NCI-H2196 treated with DMSO at 0.1 percent for 48 hours (cell line): ENCODE measurements at regions not wholly inside any gene's neighbourhood (a gene's known extent, or its start where the extent isn't known, plus 50 kb on each side); places are given as distances from the start of the nearest gene placed in this dataset.

Experiments
- DNase-seq: peaks from one replicate; lab custom pipeline; 2025; ENCODE audit not compliant: unreplicated experiment; lab: John Stamatoyannopoulos, UW

GRCh38 chr5:82381591-82381990, 103.4 kb upstream of the RPS23 start:
- no peak for DNase-seq

- DNase-seq = no peak
Measured at GRCh38 chr5:82376307-82376706, 98.2 kb upstream of the RPS23 start.

- no peak for DNase-seq
Measured at GRCh38 chr5:82375488-82376244, 97.5 kb upstream of the RPS23 start.

GRCh38 chr5:82374637-82375036, 96.5 kb upstream of the RPS23 start:
- DNase-seq = no peak

GRCh38 chr5:82367930-82368329, 89.8 kb upstream of the RPS23 start:
- DNase-seq = no peak

GRCh38 chr5:82365744-82366228, 87.6 kb upstream of the RPS23 start:
- DNase-seq = no peak

- no peak for DNase-seq
Measured at GRCh38 chr5:82365026-82365425, 86.9 kb upstream of the RPS23 start.

GRCh38 chr5:82364497-82364896, 86.3 kb upstream of the RPS23 start:
- no peak for DNase-seq

GRCh38 chr5:82363524-82363923, 85.4 kb upstream of the RPS23 start:
- DNase-seq = no peak

GRCh38 chr5:82362636-82363035, 84.5 kb upstream of the RPS23 start:
- DNase-seq = no peak

- no peak for DNase-seq
Measured at GRCh38 chr5:82360022-82360421, 81.9 kb upstream of the RPS23 start.

- DNase-seq = no peak
Measured at GRCh38 chr5:82359272-82359671, 81.1 kb upstream of the RPS23 start.

GRCh38 chr5:82358457-82358856, 80.3 kb upstream of the RPS23 start:
- DNase-seq = no peak

GRCh38 chr5:82356808-82357671, 78.9 kb upstream of the RPS23 start:
- no peak for DNase-seq

- DNase-seq = no peak
Measured at GRCh38 chr5:82356021-82356420, 77.9 kb upstream of the RPS23 start.

GRCh38 chr5:82355496-82355895, 77.3 kb upstream of the RPS23 start:
- no peak for DNase-seq

- DNase-seq = no peak
Measured at GRCh38 chr5:82355053-82355452, 76.9 kb upstream of the RPS23 start.

- DNase-seq = no peak
Measured at GRCh38 chr5:82354543-82354942, 76.4 kb upstream of the RPS23 start.

- no peak for DNase-seq
Measured at GRCh38 chr5:82353522-82353921, 75.4 kb upstream of the RPS23 start.

- no peak for DNase-seq
Measured at GRCh38 chr5:82352146-82352791, 74.1 kb upstream of the RPS23 start.

GRCh38 chr5:82351754-82352145, 73.6 kb upstream of the RPS23 start:
- peak; percentile 19 for DNase-seq

- DNase-seq = no peak
Measured at GRCh38 chr5:82351297-82351696, 73.1 kb upstream of the RPS23 start.
